Testis (tissue), 2 donors: ENCODE measurements at regions not wholly inside any gene's neighbourhood (a gene's known extent, or its start where the extent isn't known, plus 50 kb on each side); places are given as distances from the start of the nearest gene placed in this dataset.

ENCODE experiments used
- POLR2A ChIP-seq: fragments of 450-650 bp; IDR thresholded peaks from one replicate; pipeline ENCODE4 v1.6.1; 2017; ENCODE audit warnings: antibody characterized with exemption, mild to moderate bottlenecking, moderate library complexity
- TF ChIP-seq, protein P1 (sequence below), 3 experiments: fragments of 450-650 bp in 2 of 3; fragments of 200-600 bp in 1 of 3; sonication (generic) in 1 of 3; IDR thresholded peaks; one replicate each; pipeline ENCODE4 v1.5.1; 2016 to 2019; ENCODE audit warnings: antibody characterized with exemption in 3 of 3, mild to moderate bottlenecking in 2 of 3, moderate library complexity in 1 of 3

DNA sequence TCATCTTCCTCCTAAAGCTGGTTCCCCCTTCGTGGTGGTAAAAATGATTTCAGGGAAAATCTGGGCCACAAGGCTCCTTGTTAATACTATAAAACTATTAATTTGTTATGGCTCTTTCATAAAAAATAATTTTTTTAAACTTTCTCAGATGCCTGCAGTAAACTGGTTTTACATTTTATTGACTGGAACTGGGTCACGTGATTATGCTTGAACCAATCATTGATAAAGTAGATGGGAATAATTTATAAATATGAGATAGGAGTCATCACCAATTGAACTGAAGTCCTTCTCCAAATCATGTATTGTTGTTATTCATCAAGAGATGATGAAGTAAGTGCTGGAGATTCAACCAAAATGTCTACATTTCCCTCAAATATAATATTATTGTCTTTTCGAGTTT, 138.4 kb downstream of the SLC17A6 start:
- TF ChIP-seq, protein P1, sequence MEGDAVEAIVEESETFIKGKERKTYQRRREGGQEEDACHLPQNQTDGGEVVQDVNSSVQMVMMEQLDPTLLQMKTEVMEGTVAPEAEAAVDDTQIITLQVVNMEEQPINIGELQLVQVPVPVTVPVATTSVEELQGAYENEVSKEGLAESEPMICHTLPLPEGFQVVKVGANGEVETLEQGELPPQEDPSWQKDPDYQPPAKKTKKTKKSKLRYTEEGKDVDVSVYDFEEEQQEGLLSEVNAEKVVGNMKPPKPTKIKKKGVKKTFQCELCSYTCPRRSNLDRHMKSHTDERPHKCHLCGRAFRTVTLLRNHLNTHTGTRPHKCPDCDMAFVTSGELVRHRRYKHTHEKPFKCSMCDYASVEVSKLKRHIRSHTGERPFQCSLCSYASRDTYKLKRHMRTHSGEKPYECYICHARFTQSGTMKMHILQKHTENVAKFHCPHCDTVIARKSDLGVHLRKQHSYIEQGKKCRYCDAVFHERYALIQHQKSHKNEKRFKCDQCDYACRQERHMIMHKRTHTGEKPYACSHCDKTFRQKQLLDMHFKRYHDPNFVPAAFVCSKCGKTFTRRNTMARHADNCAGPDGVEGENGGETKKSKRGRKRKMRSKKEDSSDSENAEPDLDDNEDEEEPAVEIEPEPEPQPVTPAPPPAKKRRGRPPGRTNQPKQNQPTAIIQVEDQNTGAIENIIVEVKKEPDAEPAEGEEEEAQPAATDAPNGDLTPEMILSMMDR (IDR thresholded peaks at IDR 0.05), result no peak
- TF ChIP-seq POLR2A, result no peak
